Testis (tissue), 2 donors: ENCODE measurements at regions not wholly inside any gene's neighbourhood (a gene's known extent, or its start where the extent isn't known, plus 50 kb on each side); places are given as distances from the start of the nearest gene placed in this dataset.

Source experiments
- DNase-seq: peaks from one replicate; pipeline ENCODE4 v3.0.0-alpha.2; 2019
- H3K27ac ChIP-seq, 2 donors: fragments of 200-600 bp; sonication (generic); one replicate each; pipeline ENCODE4 v1.5.1; 2019
- H3K27me3 ChIP-seq: fragments of 200-600 bp; sonication (generic); one replicate; pipeline ENCODE4 v1.5.1; 2019
- H3K36me3 ChIP-seq: fragments of 200-600 bp; sonication (generic); one replicate; pipeline ENCODE4 v1.5.1; 2017; ENCODE audit warnings: low read depth; ENCODE audit errors: missing control alignments
- H3K4me1 ChIP-seq: fragments of 200-600 bp; sonication (generic); one replicate; pipeline ENCODE4 v1.5.1; 2019
- H3K4me3 ChIP-seq, 2 donors: fragments of 200-600 bp; sonication (generic); one replicate each; pipeline ENCODE4 v1.5.1; 2017 to 2019
- H3K9me3 ChIP-seq: fragments of 200-600 bp; sonication (generic); one replicate; pipeline ENCODE4 v1.5.1; 2017
- CTCF ChIP-seq, 3 experiments: fragments of 450-650 bp in 2 of 3; fragments of 200-600 bp in 1 of 3; sonication (generic) in 1 of 3; IDR thresholded peaks; one replicate each; pipeline ENCODE4 v1.5.1; 2016 to 2019; ENCODE audit warnings: antibody characterized with exemption in 3 of 3, mild to moderate bottlenecking in 2 of 3, moderate library complexity in 1 of 3
- POLR2A ChIP-seq: fragments of 450-650 bp; IDR thresholded peaks from one replicate; pipeline ENCODE4 v1.6.1; 2017; ENCODE audit warnings: antibody characterized with exemption, mild to moderate bottlenecking, moderate library complexity
- WGBS, 2 donors: methylation state at CpG; one replicate each; pipeline ENCODE4 v1.1.5; 2018; 5-methylcytosine and 5-hydroxymethylcytosine counted together
- intact Hi-C: fragments of 100-400 bp; cut with DNase I; formaldehyde crosslinking; loops from one replicate; pipeline ENCODE4 v1.15.1; 2023; ENCODE audit warnings: low total_unique reads

- no peak for DNase-seq
- 57 to 66% methylated on average over 3 of the region's 3 CpGs for WGBS, 2 donors
- Histone ChIP-seq H3K36me3 (no peaks in the 10 kb centered on the region), H3K9me3 (no peaks in the 10 kb centered on the region), H3K4me3 (no peak overlapping the region), H3K27ac (no peak overlapping the region), H3K27me3 (no peaks in the 10 kb centered on the region), H3K4me1 (no peaks in the 10 kb centered on the region)
- TF ChIP-seq POLR2A (no peak), CTCF (IDR thresholded peaks at IDR 0.05) (no peak)
- intact Hi-C loops = no loop called here
Observed at GRCh38 chr12:119263466-119263865, 71.1 kb upstream of the CCDC60 start.

- WGBS, 2 donors = 44 to 89% methylated on average over 1 of the region's 1 CpG
- Histone ChIP-seq H3K9me3 (no peaks in the 10 kb centered on the region), H3K4me3 (no peak overlapping the region), H3K36me3 (no peaks in the 10 kb centered on the region), H3K27ac (no peak overlapping the region), H3K27me3 (no peaks in the 10 kb centered on the region), H3K4me1 (no peaks in the 10 kb centered on the region)
- no peak for TF ChIP-seq CTCF (IDR thresholded peaks at IDR 0.05)
- no peak for TF ChIP-seq POLR2A
- DNase-seq = no peak
- intact Hi-C loops = no loop called here
Observed at GRCh38 chr12:119266963-119267362, 67.6 kb upstream of the CCDC60 start.

GRCh38 chr12:119274636-119275065, 59.9 kb upstream of the CCDC60 start:
- WGBS, 2 donors = 62 to 74% methylated on average over 9 of the region's 9 CpGs
- Histone ChIP-seq H3K4me3 (no peak overlapping the region), H3K4me1 (no peaks in the 10 kb centered on the region), H3K36me3 (no peaks in the 10 kb centered on the region), H3K27me3 (no peaks in the 10 kb centered on the region), H3K9me3 (no peaks in the 10 kb centered on the region), H3K27ac (no peak overlapping the region)
- intact Hi-C loops = no loop called here
- DNase-seq = no peak
- no peak for TF ChIP-seq CTCF (IDR thresholded peaks at IDR 0.05)
- TF ChIP-seq POLR2A = no peak

- H3K4me1 ChIP-seq = no peaks in the 10 kb centered on the region
- intact Hi-C loops = no loop called here
- no peak overlapping the region for H3K4me3 ChIP-seq
- no peaks in the 10 kb centered on the region for H3K36me3 ChIP-seq
- TF ChIP-seq POLR2A (no peak), CTCF (IDR thresholded peaks at IDR 0.05) (no peak)
- WGBS, 2 donors = 54 to 64% methylated on average over 2 of the region's 2 CpGs
- no peak overlapping the region for H3K27ac ChIP-seq
- no peaks in the 10 kb centered on the region for H3K27me3 ChIP-seq
- no peak for DNase-seq
- no peaks in the 10 kb centered on the region for H3K9me3 ChIP-seq
Observed at GRCh38 chr12:119283310-119283709, 51.2 kb upstream of the CCDC60 start.
